ENCODE measurements at regions not wholly inside any gene's neighbourhood (a gene's known extent, or its start where the extent isn't known, plus 50 kb on each side); places are given as distances from the start of the nearest gene placed in this dataset.

DNA sequence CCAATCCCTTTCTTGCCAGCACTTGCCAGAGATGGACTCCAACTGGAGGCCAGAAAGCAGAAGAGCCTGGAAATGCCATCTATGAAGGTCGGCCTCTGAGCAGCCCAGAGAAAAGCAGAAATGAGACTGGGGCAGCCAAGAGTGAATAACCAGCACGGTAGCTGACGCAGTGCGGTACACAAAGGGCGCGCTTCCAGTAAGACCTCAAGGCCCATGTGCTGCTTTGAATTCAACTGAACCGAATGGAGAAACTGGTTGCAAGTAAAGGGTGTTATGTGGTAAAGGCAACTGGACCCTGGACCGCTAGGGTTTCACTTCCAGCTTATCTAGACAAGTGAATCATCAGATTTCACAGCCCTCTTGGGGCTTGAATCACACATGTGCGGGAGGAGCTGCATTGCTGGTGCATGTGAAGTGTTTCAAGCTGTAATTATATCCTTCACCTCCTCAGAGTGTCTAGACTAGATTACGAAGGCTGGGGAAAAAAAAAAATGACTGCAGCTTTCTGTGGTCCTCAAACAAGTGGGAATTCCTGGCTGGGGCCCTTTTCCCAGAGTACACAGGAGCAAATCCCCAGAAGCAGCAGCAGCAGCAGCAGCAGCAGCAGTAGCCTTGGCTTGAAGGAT, 128.9 kb downstream of the CCDC34 start:
- no peak overlapping the region for H3K4me3 ChIP-seq
- DNase-seq (ENCODE audit: low spot score): no peak
- peak overlapping the region in 1 of 2 donors; percentile 21 for H3K27ac ChIP-seq
- TF ChIP-seq, protein P1, sequence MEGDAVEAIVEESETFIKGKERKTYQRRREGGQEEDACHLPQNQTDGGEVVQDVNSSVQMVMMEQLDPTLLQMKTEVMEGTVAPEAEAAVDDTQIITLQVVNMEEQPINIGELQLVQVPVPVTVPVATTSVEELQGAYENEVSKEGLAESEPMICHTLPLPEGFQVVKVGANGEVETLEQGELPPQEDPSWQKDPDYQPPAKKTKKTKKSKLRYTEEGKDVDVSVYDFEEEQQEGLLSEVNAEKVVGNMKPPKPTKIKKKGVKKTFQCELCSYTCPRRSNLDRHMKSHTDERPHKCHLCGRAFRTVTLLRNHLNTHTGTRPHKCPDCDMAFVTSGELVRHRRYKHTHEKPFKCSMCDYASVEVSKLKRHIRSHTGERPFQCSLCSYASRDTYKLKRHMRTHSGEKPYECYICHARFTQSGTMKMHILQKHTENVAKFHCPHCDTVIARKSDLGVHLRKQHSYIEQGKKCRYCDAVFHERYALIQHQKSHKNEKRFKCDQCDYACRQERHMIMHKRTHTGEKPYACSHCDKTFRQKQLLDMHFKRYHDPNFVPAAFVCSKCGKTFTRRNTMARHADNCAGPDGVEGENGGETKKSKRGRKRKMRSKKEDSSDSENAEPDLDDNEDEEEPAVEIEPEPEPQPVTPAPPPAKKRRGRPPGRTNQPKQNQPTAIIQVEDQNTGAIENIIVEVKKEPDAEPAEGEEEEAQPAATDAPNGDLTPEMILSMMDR (IDR thresholded peaks at IDR 0.05): no peak

DNA sequence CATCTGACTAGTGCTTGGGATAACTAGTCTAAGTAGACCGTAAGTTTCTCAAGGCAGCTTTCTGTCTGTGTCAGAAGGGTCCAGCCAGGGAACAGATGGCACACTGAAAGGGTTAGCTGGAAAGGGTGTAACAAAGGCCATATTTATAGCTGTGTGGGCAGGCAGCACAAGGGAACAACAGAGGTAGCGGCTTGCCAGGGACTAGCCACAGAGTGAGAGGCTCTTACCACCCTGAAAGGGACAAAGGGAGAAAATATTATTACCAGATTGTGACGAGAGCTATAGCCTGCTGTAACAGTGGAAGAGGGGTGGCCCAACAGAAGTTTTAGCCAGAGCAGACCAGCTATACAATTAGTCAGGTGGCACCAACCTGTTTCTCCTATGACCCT, 129.4 kb downstream of the CCDC34 start:
- Histone ChIP-seq H3K4me3 (no peak overlapping the region), H3K27ac (peak overlapping the region in 1 of 2 donors; percentile 21)
- TF ChIP-seq, protein P1 (IDR thresholded peaks at IDR 0.05): no peak
- DNase-seq (ENCODE audit: low spot score): no peak

DNA sequence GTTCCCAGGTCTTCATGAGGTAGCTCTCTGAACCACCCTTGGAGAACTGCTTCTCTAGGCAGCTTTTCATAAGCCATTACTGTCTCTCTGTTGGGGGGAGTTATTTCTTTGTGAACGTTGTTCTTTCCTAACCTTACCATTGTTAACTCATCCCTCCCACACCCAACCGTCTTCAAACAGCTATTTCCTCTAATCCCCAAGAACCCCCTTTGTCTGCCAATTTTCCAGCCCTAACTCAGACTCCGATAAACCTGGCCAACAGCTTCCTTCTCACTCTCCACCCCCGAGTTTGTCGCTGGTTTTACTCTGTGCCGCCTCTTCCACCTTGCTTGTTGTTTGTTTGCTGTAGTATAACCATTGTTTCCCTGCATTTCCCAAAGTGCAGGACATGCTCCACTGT, 131.5 kb downstream of the CCDC34 start:
- H3K27ac ChIP-seq: no peak overlapping the region
- TF ChIP-seq, protein P1 (IDR thresholded peaks at IDR 0.05): no peak
- no peak overlapping the region for H3K4me3 ChIP-seq
- DNase-seq (ENCODE audit: low spot score): no peak

DNA sequence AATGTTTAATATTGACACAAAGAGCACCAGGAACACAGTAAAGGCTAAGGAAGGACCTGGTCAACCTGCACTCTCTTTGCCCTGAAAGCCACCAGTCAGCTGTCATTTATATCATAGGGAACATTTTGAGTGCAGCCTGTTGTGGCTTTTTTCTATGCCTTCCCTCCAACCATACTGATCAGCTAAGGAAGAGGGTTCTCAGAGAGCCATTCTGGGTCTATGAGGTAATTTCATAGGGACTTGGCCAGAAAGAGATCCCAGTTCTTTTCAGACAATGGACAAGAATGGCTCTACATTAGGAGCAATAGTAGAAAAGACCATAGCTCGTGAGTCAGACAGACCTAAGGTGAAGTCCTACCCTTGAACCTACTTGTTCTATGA, 132.8 kb downstream of the CCDC34 start:
- H3K27ac ChIP-seq: no peak overlapping the region
- no peak overlapping the region for H3K4me3 ChIP-seq
- DNase-seq (ENCODE audit: low spot score): no peak
- TF ChIP-seq, protein P1 (IDR thresholded peaks at IDR 0.05): no peak

DNA sequence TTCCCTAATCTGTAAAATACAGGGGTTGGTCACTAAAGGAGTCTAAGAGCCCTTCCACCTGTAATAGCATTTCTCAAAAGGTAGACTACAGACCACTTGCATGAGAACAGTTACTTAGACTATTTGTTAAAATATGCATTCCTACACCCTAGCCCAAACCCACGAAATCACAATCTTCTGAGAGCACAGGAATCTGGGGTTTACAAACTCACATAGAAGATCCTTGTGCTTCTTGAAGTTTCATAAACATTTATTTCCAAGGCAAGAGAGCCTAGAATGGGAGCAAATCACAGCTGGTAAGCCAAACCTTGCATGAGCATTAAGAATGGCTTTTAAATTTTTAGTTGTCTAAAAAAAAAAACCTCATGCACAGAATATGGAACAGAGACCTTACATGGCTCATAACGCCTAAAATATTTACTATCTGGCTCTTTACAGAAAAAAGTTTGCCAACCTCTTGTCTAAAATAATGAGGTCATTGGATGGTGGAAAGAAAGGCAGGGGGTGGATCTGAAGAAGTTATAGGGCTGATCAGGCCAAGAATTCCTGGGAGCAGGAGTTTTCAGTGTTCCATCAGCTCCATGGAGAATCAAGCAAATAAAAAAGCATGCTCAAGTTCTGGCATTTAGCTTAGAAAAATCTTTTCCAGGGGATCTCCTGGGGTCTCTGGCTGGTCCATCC, 133.4 kb downstream of the CCDC34 start:
- Histone ChIP-seq H3K27ac (no peak overlapping the region), H3K4me3 (no peak overlapping the region)
- DNase-seq (ENCODE audit: low spot score): no peak
- TF ChIP-seq, protein P1 (IDR thresholded peaks at IDR 0.05): no peak

DNA sequence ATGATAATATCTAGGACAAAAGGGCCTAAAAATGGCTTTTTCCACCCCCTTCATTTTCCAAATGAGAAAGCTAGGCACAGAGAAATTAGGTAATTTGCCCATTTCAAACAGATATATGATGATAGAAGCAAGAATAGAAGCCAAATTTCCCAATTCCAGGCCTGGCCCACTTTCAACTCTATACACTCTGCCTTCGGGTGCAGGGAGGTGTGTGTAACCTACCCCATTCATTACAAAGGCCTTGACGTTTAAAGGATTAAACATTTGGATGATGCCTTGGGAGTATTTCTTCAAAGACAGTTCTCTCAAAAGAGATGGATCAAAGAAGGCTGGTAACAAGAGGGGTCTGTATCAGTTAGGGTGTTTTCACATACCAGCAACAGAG, 134.1 kb downstream of the CCDC34 start:
- no peak for DNase-seq (ENCODE audit: low spot score)
- H3K4me3 ChIP-seq: no peak overlapping the region
- TF ChIP-seq, protein P1 (IDR thresholded peaks at IDR 0.05): no peak
- no peak overlapping the region for H3K27ac ChIP-seq

Data from coronary artery (tissue), 2 donors.